ENCODE measurements at regions not wholly inside any gene's neighbourhood (a gene's known extent, or its start where the extent isn't known, plus 50 kb on each side); places are given as distances from the start of the nearest gene placed in this dataset.

DNA sequence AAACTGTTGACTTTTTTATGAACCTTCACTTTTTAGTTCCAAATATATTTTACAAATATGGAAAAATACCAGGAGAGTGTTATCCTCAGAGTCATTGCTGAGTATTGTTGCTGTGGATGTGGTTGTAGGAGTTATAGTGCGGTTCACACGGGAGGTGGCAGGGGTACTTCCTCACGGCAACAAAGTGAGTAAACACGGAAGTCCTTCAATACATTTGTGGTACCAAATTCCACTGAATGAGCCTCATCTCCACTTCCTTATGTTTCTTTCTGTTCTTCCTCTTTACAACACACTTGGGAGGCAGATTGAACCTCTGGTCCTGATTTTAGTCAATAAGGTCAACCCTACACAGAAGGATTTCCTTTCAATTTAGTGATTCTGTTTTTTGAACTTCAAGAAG, 371.8 kb downstream of the BTBD3 start:
- no peaks in the 10 kb centered on the region for H3K79me2 ChIP-seq (ENCODE audit: insufficient read depth, low read length)
- H2AFZ ChIP-seq (ENCODE audit: insufficient read depth, low read depth, low read length, poor library complexity, severe bottlenecking): no peak overlapping the region
- TF ChIP-seq, protein P1, sequence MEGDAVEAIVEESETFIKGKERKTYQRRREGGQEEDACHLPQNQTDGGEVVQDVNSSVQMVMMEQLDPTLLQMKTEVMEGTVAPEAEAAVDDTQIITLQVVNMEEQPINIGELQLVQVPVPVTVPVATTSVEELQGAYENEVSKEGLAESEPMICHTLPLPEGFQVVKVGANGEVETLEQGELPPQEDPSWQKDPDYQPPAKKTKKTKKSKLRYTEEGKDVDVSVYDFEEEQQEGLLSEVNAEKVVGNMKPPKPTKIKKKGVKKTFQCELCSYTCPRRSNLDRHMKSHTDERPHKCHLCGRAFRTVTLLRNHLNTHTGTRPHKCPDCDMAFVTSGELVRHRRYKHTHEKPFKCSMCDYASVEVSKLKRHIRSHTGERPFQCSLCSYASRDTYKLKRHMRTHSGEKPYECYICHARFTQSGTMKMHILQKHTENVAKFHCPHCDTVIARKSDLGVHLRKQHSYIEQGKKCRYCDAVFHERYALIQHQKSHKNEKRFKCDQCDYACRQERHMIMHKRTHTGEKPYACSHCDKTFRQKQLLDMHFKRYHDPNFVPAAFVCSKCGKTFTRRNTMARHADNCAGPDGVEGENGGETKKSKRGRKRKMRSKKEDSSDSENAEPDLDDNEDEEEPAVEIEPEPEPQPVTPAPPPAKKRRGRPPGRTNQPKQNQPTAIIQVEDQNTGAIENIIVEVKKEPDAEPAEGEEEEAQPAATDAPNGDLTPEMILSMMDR (IDR thresholded peaks at IDR 0.05): no peak
- no peak for DNase-seq
- Mint-ChIP-seq H3K4me3 (no peak overlapping the region), H3K27me3 (ENCODE audit: low read depth in 3 of 3) (peaks cover 0 to 4% (median 0%) of the 10 kb centered on the region in 3 donors), H3K27ac (no peak overlapping the region), H3K36me3 (no peaks in the 10 kb centered on the region), H3K9me3 (peaks cover 3 to 20% (median 5%) of the 10 kb centered on the region in 7 donors), H3K4me1 (no peaks in the 10 kb centered on the region)
- peaks cover 0 to 8% of the 10 kb centered on the region in 2 donors for H3K9me3 ChIP-seq (replicated peaks in 1 of 2; ENCODE audit: control insufficient read depth in 1 of 2, insufficient read depth in 1 of 2, low read length in 2 of 2)
- H3K27ac ChIP-seq (ENCODE audit: low read depth in 1 of 2, low read length in 2 of 2): no peak overlapping the region
- no peaks in the 10 kb centered on the region for H3K27me3 ChIP-seq (ENCODE audit: control insufficient read depth in 2 of 2, insufficient read depth in 2 of 2, low read length in 2 of 2)
- no peak overlapping the region for H3K9ac ChIP-seq (ENCODE audit: insufficient read depth, low read length, poor library complexity, severe bottlenecking)
- no peaks in the 10 kb centered on the region for H4K20me1 ChIP-seq (ENCODE audit: insufficient read depth, low read length)
- H3K4me3 ChIP-seq (replicated peaks in 1 of 3; ENCODE audit: low read depth in 2 of 3, low read length in 3 of 3): no peak overlapping the region
- no CpG with 5 or more reads among the region's 4 CpGs for WGBS (ENCODE audit: insufficient coverage)
- no peaks in the 10 kb centered on the region for H3K4me1 ChIP-seq (ENCODE audit: control insufficient read depth in 1 of 2, insufficient read depth in 2 of 2, low read length in 2 of 2)
- intact Hi-C loops (cut with micrococcal nuclease): no loop called here
- H3K4me2 ChIP-seq (replicated peaks; ENCODE audit: extremely low read depth, low read length, poor library complexity, severe bottlenecking): no peak overlapping the region
- H3K36me3 ChIP-seq (replicated peaks in 1 of 2; ENCODE audit: control insufficient read depth in 1 of 2, insufficient read depth in 2 of 2, low read length in 2 of 2): no peaks in the 10 kb centered on the region

DNA sequence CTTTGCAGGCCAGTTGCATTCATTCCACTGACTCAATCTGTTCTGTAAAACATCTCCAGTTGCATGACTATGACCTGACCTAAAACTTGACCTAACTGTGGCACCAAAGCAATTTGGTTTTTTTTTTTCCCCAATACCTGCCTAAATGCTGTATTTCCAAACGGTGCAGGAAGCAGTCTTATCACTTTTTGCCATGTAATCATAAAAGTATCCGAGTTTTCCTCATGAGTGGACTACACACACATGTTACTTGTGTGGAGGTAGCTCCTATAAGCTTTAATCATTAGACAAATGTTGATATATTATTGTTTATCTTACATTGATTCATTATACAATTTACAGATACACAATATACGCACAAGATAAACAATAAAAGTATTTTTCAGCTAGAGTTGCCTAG, 373.7 kb downstream of the BTBD3 start:
- H3K27me3 ChIP-seq (ENCODE audit: control insufficient read depth in 2 of 2, insufficient read depth in 2 of 2, low read length in 2 of 2): no peaks in the 10 kb centered on the region
- H3K9ac ChIP-seq (ENCODE audit: insufficient read depth, low read length, poor library complexity, severe bottlenecking): no peak overlapping the region
- H3K36me3 Mint-ChIP-seq: no peaks in the 10 kb centered on the region
- no peak overlapping the region for H3K27ac Mint-ChIP-seq
- no peak overlapping the region for H3K4me2 ChIP-seq (replicated peaks; ENCODE audit: extremely low read depth, low read length, poor library complexity, severe bottlenecking)
- no peak overlapping the region for H2AFZ ChIP-seq (ENCODE audit: insufficient read depth, low read depth, low read length, poor library complexity, severe bottlenecking)
- H3K27ac ChIP-seq (ENCODE audit: low read depth in 1 of 2, low read length in 2 of 2): no peak overlapping the region
- H3K9me3 Mint-ChIP-seq: peaks cover 3 to 17% (median 8%) of the 10 kb centered on the region in 7 donors
- TF ChIP-seq, protein P1 (IDR thresholded peaks at IDR 0.05): no peak
- intact Hi-C loops (cut with micrococcal nuclease): no loop called here
- no peaks in the 10 kb centered on the region for H3K4me1 Mint-ChIP-seq
- H3K27me3 Mint-ChIP-seq (ENCODE audit: low read depth in 3 of 3): peaks cover 0 to 4% (median 0%) of the 10 kb centered on the region in 3 donors
- H3K79me2 ChIP-seq (ENCODE audit: insufficient read depth, low read length): no peaks in the 10 kb centered on the region
- peaks cover 0 to 8% of the 10 kb centered on the region in 2 donors for H3K9me3 ChIP-seq (replicated peaks in 1 of 2; ENCODE audit: control insufficient read depth in 1 of 2, insufficient read depth in 1 of 2, low read length in 2 of 2)
- no peak overlapping the region for H3K4me3 Mint-ChIP-seq
- no CpG with 5 or more reads among the region's 3 CpGs for WGBS (ENCODE audit: insufficient coverage)
- no peak overlapping the region for H3K4me3 ChIP-seq (replicated peaks in 1 of 3; ENCODE audit: low read depth in 2 of 3, low read length in 3 of 3)
- no peaks in the 10 kb centered on the region for H3K4me1 ChIP-seq (ENCODE audit: control insufficient read depth in 1 of 2, insufficient read depth in 2 of 2, low read length in 2 of 2)
- H4K20me1 ChIP-seq (ENCODE audit: insufficient read depth, low read length): no peaks in the 10 kb centered on the region
- no peaks in the 10 kb centered on the region for H3K36me3 ChIP-seq (replicated peaks in 1 of 2; ENCODE audit: control insufficient read depth in 1 of 2, insufficient read depth in 2 of 2, low read length in 2 of 2)
- no peak for DNase-seq

Data from CD14-positive monocyte (primary cell).